ENCODE measurements at regions not wholly inside any gene's neighbourhood (a gene's known extent, or its start where the extent isn't known, plus 50 kb on each side); places are given as distances from the start of the nearest gene placed in this dataset.

DNA sequence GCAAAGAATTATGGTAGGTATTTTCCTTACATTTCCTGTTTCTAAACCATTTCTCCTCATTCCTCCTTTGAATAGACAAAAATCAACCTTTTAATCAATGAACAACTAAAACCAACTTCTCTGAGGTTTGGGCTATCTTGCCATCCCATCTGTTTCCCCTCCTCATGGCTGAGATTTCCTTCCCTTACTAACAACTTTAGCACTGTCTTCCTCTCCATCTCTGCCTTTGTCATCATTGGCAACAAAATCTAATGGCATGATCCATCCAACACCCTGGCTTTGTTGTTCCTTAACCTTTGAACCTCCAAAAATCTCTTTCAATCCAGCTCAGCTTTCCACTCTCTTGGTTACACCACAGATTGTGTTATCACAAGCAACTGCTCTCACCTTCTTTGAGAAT is 95.3 kb upstream of the FAM136A start:
- DNase-seq, result no peak

DNA sequence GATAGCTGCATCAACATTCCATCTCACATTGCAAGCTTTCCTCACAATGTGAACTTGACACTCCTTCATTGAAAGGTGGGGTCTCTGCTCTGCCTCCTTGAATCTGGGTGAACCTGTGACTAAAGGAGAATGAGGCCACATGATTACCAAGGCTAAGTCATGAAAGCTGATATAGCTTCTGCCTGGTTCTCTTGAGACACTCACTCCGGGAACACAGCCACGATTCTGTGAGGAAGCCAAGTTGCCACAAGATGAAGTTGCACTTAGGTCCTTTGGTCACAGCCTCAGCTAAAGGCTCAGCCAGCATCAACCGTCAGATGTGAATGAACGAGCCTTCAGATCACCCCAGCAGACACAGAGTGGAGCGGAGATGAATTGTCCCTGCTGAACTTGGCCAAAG is 94.7 kb upstream of the FAM136A start:
- DNase-seq, result peak; percentile 13

DNA sequence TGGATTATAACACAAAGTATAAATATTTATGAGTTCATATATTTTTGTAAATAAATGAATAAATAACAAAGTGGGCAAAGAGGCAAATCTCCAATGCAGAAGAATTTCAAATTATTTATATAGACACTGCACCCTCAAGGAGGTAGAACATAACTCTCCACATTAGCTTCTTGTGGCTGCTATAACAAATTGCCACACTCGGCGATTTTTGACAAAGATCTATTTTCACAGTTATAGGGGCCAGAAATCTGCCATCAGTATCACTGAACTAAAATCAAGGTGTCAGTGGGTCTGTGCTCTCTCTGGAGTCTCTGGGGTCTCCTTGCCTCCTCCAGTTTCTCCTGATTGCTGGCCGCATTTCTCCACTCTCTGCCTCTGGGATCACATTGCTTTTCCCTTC is 92.0 kb upstream of the FAM136A start:
- no peak for DNase-seq

DNA sequence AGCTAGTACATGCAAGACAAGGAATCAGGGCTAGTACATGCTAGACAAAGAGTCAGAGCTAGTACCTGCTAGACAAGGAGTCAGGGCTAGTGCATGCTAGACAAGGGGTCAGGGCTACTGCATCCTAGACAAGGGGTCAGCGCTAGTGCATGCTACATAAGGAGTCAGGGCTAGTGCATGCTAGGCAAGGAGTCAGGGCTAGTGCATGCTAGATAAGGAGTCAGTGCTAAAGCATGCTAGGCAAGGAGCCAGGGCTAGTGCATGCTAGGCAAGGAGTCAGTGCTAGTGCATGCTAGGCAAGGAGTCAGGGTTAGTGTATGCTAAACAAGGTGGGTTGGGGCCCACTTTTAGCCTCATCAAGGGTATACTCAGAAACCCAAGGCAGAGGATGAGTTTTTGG is 90.1 kb upstream of the FAM136A start:
- peak; percentile 46 for DNase-seq

DNA sequence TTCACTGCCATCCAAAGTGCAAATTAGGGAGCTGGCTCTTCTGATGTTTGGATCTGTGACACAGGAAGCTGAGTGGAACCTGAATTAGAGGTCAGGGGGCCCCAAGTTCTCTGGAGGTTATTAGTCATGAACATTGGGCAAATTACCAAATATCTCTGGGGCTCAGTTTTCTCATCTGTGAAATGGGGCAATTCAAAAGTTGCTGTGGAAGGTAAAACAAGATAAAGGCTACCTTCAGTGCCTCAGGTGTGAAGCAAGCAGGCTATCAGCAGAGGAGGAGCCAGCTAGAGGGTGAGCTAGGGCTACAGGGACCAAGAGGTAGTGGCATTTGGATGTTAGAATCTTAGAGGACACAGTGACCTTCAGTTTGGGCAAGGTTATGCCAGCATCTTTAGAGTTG is 89.4 kb upstream of the FAM136A start:
- peak; percentile 12 for DNase-seq

DNA sequence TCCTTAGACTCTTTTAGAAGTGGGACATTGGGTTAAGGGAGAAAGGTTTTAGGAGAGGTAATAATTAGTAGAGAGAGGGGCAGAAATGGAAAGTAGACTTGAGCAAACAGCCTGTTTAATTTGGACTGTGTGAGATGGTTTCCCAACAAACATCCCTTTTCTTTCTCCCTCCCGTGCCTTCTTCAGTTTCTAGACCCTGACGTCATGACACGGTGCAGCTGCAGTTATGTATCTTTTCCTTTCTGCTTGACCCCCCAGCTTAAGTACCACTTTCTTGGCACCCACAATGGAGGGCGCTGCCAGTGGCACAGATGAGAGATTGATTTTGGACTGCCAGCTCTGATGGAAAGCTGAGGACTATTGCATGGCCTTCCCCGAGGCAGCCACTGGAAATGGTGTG is 86.9 kb upstream of the FAM136A start:
- DNase-seq, result peak; percentile 23

DNA sequence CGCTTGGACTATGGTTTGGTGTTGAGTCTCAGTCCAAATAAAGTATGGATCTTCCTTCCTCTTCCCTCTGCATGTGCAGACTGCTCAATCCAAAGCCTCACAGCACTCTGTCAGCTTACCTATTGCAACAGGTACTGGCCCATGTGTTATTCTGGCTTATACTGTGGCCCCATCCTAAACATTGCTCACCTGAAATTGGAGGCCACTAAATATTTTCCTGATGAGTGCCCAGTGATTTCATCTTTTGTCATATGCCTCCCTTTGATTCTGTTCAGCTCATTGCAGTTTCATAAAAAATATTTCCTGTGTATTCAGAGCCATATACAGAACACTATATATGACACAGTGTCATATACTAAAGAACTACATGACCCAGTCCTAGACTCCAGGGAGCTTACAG is 86.3 kb upstream of the FAM136A start:
- no peak for DNase-seq

DNA sequence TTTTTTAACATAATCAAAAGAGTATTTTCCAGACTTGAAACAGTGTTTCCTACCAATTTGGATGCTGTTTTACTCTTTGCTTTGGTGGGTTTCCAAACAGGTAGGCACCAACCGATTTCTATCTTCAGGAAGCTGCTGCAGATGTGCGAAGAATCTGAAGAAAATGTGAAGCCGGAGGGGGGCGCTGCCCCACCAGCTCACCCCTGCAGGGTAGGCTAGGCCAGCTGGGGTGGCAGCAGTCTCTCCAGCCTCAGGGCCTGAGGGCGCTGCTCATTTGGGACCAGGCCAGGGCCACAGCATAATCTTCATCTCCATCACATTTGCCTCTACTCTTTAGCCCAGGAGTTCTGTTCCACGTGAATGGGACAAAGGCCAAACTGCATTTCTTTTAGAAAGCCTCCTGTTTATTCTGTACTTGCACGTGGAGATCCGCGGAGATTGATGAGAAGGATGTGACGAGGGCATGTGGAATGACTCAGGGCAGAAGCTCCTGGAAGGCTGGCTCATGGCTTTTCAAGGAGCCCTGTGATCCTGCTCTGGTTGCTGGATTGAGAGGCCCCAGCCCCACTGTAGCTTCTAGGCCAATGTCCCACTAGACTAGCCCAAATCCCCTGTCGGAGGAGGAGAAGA is 84.2 kb upstream of the FAM136A start:
- peak; percentile 53 for DNase-seq

DNA sequence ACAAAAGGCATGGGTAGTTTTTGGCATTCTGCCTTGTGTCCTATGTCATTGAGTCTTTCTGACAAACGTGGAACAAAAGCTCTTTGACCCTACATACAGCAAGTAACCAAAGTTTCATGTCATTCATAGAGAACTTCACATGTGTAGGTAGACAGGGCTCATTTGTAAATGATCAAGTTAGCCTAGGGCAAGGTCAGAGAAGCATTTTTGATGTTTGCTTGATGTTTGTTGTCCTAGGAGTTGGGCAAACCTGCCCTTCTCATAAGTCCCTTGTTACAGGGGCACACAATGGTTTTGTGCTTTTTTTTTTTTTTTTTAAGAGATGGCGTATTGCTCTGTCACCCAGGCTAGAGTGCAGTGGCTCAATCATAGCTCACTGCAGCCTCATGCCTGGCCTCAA is 83.3 kb upstream of the FAM136A start:
- DNase-seq, result no peak

DNA sequence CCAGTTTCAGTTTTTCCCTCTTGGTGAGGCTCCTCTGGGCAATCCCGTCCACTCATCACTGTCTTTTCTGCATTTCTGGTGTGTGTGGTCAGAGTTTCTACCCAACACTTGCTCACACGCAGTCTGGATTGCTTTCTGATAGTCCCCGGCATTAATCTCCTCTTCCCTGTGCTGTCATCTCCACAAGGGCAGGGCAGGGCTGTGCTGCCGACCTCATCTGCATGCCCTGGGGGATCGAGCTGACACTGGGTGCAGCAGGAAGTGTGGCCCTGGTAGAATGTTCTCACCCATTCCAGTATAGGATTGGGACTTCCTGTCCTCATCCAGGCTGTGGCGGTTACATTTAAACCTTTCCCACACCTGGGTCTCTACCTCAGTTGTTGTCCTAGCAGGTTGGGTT is 80.0 kb upstream of the FAM136A start:
- peak; percentile 61 for DNase-seq

DNA sequence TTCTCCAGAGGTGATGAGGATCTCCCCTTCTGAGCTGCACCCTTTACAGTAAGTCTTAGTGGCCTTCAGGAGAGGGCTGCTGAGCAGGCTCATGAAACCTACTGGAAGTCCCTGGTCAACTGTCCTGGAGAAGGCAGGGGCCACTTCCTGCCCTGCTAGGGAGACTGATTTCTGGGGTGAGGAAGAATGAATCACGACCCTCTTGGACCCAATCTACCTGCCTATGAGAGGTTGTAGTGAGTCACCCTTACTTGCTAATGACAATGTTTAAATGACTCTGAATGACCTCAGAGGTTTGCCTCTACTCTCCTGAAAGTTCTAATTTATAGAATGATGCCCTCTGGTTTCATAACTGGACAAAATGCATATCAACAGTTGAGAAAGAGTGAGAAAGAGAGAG is 79.4 kb upstream of the FAM136A start:
- DNase-seq, result peak; percentile 24

DNA sequence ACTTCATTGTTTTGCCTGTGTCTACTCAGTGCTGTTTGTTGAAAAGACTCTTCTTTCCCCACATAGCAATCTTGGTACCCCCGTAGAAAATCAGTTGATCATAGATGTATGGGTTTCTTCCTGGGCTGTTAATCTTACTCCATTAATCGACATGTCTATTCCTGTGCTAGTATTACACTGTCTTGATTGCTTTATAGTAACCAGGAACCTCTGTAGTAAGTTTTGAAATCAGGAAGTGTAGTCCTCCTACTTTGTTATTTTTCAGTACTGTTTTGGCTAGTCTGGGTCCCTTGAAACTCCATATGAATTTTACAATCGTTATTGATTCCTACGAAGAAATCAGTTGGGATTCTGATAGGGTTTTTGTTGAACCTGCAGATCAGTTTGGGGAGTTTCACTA is 78.8 kb upstream of the FAM136A start:
- DNase-seq, result no peak

DNA sequence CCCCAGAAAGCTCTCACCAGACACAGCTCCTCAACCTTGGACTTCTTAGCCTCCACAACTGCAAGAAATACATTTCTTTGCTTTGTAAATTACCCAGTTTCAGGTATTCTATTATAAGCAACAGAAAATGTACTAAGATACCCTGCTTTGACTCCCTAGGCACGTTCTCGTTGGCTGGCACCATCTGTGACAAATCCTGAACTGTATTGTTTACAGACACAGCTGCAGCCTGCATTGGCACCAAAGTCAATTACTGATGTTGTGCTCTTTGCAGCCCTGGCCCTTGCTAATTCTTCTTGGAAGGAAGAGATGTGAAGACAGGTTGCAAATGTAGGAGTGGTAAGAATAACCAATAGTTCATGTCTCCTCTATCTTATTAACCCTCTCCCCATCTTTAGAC is 72.7 kb upstream of the FAM136A start:
- DNase-seq, result peak; percentile 24

DNA sequence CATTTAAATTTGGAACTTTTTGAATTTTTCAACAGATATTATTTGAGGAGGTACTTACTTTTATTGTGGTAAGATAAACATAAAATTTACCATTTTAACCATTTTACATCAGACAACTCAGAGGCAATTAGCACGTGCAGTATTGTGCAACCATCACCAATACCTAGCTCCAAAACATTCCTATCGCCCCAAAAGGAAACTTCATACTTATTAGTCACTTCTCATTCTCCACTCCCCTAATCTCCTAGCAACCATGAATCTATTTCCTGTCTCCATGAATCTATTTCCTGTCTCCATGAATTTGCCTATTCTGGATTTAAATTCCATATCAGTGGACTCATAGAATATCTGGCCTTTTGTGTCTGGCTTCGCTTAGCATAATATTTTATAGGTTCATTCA is 69.9 kb upstream of the FAM136A start:
- DNase-seq, result no peak

DNA sequence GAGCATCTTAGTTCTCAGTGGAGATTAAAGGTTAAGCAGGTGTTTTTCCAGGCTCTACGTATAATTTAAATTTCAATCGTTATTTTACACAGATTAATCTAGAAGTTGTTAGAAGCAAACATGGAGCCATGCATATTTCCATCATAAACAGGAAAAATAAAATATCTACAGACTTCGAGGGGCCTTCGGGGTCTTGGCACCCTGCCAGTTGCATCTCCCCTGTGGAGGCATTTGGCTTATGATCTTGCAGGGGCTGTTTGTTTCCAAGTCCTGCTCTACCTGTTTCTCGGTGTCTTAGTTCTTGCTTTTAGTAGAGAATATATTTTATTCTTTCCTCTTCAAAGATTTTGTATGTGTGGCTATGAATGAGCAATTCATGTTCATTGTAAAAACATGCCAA is 67.2 kb upstream of the FAM136A start:
- no peak for DNase-seq

DNA sequence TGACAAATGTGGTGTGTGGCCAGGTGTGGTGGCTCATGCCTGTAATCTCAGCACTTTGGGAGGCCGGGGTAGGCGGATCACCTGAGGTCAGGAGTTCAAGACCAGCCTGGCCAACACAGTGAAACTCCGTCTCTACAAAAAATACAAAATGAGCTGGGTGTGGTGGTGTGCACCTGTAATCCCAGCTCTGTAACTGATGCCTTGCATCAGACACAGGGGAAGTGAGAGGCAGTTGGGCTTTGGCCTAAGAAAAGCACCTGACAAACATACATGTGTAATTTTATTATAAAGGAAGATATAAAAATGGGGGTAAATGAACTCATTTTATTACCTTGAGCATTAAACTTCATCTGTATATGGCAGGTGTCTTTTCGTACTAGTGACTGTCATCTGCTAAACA is 66.7 kb upstream of the FAM136A start:
- DNase-seq, result no peak

DNA sequence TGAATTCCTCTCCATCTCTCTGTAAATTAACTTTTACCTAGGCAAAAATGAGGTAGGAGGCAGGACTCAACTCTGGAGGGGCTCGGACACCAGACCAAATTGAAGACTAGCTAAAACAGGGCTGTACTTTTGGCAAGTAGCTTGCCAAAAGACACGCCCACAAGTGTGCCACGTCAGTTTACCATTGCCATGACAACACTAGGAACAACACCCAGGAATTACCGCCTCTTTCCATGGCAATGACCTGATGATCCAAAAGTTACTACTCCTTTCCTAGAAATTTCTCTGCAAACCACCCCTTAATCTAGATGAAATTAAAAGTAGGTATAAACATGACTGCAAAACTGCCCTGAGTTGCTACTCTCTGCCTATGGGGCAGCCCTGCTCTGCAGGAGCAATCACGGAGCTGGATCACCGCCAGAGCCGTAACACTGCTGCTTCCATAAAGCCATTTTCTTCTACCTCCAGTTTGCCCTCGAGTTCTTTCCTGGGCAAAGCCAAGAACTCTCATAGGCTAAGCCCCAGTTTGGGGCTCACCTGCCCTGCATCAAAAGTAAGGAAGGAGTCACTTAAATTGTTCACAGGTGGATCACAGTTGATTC is 66.0 kb upstream of the FAM136A start:
- DNase-seq, result no peak

DNA sequence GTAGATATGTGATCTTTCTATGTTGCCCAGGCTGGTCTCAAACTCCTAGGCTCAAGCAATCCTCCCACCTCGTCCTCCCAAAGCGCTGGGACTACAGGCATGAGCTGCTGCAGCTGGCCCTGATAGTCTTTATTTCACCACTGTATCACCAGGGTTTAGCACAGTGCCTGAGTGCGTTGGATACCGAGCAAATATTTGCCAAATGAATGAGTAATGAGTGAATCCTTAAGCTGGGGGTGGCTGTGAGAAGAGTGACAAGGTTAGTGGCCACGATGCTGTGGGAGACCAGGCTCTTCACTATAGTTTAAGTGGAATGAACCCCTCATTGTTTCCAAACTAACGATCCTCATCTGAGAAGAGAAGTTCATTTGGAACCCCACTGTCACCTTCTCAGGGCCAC is 60.8 kb upstream of the FAM136A start:
- DNase-seq, result no peak

DNA sequence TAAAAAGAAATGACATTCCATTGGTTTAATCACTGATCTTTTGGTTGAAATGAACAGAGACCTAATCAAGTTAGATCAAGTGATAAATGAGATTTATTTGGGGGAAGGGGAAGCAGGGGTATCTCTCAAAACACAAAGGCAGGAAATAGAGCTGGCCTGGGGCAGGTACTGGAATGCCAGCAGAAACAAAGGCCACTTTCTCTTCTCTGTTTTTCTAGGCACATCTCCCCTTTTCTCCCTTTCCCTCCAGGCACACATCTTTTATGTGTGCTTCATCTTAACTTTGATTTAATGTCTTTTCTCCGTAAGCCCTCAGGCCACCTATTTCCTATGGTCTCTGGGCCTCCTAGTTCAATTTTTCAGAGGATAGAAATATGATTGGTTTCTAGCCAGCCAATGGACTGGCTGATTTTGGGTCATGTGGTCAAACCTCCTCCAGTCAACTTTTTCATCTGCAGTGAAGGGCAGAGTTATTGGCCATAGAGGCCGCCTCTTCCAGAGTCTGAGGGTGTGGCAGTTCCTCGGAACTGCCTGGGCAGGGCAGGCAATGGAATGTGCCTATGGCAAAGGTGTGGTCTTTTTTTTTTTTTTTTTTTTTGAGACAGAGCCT is 58.9 kb upstream of the FAM136A start:
- DNase-seq, result no peak

DNA sequence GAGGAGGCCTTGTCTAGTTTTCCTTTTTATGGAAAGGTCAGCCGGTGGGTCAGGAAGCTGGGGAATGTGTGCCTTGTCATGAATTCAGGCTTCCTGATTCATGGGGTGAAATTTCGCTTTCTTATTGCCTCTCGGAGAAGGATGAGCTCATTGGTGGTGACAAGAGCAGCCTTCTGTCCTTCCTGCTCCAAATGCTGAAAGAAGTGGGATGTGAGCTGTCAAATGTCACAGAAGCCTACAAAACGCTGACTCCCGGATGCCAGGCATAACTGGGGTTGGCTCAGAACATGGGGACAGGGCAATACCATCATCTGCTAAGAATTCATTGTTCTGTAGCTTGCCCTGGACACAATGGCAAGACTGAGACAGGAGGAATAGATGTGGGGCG is 55.8 kb upstream of the FAM136A start:
- peak; percentile 65 for DNase-seq

DNA sequence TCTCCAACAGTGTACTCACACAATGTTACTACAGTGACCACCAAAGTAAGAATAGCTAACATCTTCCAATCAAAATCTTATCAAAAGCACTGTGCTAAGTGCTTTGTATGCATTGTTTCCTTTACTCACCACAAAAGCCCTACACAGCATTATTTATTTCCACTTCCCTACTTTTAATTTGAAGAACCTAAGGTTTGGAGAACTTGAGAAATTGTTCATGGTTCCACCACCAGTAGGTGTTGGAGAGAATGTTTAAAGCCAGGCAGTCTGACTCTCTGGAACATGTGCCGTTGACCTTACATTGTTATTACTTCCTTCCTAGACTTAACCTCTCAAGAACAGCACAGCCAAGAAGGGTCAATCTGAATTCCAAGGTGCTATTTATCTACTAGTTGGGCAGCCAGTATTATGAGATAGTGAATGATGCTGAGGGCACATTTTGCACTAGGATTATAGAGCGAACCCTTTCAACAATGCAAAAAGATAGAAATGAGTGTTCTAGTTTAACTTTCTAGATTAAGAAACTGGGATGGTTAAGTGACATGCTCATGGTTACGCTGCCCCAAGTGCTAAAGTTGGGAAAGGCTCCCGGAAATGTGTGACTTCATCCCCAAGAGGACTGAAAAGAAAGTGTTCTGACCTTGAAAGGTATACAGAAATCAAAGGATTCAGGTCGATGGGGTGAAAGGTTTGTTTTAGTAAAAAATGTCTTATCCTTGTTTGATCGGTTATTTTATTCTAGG is 55.2 kb upstream of the FAM136A start:
- no peak for DNase-seq

DNA sequence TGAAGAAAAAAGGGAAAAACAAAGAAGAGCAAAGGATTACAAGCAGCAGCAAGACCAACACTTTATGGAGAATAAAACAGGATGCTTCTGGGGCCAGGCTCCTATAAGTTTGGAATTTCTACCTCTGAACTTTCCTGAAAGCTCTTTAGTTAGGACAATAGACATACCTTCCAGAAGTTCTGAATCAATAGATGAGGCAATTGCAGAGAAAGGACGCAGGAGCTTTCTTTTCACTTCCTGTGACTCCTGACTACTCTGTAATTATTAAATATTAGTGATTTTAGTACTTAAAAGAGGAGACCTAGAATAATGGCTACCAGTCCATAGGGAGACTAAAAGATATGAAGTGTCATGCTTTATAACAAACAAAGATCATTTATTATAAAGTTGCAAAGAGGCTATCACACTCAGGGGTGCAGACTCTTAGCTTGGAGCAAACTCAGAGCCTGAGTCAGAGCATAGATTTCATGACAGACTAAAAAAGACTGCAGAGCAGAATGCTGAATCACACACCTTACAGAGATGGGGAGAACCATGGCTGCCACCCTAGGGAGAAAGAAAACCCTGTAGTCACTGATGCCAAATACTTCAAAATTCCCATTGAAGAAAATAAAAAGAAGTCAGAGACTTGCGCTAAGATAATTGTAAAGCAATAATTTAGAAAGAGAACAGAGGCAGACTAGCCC is 52.5 kb upstream of the FAM136A start:
- DNase-seq, result no peak

Data from islet precursor cell (in vitro differentiated cells).